Hindlimb muscle (tissue), 1 donor: ENCODE measurements at regions not wholly inside any gene's neighbourhood (a gene's known extent, or its start where the extent isn't known, plus 50 kb on each side); places are given as distances from the start of the nearest gene placed in this dataset.

ENCODE experiments used
- DNase-seq: peaks from one replicate; pipeline ENCODE4 v3.0.0-alpha.2; 2013

DNA sequence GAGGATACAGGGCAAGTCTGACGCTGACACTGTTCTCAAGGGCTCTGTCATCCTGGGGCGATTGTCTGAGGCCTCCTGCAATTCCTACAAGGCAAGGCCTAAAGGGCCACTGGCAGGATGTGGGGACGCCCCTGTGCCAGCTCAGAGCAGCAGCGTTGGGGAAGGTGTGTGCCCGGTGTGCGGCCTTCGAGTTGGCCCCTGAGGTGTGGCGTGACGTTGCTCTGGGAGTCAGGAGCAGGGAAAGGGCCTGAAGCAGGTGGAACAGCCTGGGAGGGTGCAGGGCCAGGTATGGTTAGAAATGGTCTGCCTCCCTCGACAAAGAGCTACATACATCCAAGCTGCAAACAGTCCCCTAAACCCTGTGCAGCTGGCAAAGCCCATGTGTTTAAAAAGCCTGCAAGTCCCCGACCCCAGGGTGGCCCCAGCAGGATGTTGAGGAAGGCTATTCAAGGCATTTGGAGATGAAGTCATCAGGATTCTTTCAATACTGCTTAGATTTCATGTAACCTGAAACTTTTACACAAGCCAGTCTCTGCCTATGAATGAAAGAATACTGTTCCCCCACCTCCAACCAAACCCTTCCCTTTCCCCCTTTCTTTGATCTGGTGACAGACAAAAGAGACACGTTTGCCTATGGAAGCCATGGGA is 142.5 kb upstream of the TNS3 start:
- DNase-seq = no peak

DNA sequence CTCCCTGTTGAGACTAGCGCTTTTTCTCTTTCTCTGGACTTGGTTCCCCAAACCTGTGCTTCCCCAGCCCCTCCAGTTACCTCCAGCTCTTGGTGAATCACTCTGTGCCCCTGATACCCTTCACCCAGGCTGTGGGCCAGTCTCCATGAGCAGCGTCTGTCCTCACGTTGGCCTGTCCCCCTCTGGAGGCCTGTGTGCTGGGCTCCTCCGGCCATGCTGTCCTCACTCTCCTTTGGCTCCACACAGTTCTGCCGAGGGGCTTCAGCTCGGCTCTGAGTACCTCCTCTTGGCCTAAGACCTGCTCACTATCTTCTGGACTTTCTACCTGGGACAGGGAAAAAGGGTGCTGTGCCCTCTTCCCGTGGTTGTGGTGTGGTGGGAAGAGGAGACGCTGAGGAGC is 140.2 kb upstream of the TNS3 start:
- DNase-seq = no peak

DNA sequence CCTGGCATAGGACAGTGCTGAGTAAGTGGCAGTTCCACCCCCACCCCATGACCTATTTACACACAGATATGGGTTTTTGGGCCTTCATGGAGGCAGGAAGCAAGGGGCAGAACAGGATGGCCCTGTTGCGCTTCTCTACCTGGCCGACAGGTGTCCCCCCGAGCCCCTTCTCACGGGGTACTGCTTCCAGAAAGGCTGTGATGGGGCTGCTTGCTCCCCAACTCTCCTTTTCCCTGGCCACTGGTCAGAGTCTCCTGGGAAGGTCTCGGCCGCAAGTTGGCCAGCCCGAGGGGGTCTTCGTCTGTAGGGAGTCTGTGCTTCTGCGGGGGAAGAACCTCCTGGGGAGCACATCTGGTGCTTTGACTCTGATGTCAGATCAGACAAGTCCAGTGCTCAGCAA is 139.8 kb upstream of the TNS3 start:
- DNase-seq = no peak

DNA sequence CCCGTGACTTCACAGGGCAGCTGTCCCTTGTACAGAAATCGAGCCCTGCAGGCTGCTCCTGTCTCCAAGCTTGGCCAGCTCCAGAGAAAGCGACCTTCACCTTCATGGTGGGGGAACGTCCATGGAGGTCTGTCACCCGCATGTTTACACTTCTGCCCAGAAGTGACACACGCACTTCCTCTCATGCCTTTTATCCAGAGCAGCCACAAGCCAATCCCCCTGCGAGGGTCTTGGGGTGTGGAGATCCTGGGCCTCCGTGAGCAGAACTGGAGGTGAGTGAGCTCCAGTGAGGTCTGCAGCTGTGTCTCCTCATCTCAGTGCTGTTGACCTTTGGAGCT is 139.0 kb upstream of the TNS3 start:
- DNase-seq = no peak

DNA sequence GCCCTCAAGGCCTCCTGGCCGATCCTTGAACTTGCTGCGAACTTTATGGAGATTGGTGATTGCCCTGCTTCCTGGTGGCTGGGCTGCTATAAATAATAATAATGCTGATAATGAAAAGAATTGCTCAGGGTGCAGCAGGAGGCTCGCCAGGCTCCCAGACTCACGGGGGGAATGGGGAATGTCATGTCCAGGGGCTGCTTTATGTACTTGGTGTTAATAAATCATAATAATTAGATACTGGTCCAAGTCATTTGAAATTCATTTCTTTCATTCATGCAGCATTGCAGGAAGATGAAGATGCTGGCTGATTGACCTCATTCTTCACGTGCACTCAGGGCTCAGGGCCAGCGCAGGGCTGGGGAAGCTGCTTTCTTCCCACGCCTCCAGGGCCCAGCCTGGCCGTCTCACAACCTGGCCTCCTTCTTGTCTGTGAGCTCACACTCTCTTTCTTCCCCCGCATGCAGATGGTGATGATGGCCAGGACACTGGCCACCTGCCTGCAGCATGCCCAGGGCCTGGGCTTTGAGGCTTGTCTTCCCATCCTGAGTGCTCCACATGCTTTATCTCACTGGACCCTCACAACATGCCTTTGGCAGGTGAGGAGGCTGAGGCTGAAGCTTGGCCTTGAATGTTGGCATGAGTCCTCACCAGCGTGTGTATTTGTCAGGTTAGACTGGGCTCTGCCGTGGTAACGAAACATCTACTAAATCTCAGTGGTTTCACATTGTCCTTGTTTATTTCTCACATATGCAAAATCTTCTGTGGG is 138.4 kb upstream of the TNS3 start:
- DNase-seq = peak; percentile 72

DNA sequence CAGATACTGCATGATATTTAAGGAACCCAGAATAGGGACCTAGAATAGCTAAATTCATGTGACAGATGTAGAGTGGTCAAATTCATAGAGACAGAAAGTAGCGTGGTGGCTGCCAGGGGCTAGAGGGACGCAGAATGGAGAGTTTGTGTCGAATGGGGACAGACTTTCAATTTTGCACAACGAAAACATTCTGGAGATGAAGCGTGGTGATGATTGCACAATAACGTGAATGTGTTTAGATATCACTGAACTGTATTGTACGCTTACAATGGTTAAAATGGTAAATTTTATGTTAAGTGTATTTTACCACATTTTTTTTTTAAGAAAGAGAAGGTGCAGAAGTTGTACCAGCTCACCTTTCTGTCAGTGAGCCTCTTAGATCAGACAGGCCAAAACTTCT is 137.8 kb upstream of the TNS3 start:
- DNase-seq = no peak

DNA sequence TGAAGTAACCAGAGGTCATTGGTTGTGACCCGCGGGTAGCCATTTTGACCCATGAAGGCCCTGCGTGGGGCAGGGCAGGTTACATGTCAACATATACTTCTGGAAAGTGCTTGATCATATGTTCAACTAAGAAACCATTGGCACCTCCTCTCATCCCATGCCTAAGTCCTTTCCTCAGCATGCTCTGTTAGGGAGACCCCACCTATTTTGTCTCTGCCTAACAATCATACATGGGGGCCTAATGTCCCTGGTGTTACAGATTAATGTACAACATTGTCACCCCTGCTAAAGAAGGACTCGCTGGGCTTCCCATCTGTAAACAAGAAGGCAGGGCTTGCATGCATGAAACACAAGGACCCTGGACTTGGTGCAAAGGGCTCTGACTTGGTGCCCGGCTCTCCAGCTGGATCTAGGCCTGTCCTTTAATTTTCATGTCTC is 133.7 kb upstream of the TNS3 start:
- DNase-seq = no peak

DNA sequence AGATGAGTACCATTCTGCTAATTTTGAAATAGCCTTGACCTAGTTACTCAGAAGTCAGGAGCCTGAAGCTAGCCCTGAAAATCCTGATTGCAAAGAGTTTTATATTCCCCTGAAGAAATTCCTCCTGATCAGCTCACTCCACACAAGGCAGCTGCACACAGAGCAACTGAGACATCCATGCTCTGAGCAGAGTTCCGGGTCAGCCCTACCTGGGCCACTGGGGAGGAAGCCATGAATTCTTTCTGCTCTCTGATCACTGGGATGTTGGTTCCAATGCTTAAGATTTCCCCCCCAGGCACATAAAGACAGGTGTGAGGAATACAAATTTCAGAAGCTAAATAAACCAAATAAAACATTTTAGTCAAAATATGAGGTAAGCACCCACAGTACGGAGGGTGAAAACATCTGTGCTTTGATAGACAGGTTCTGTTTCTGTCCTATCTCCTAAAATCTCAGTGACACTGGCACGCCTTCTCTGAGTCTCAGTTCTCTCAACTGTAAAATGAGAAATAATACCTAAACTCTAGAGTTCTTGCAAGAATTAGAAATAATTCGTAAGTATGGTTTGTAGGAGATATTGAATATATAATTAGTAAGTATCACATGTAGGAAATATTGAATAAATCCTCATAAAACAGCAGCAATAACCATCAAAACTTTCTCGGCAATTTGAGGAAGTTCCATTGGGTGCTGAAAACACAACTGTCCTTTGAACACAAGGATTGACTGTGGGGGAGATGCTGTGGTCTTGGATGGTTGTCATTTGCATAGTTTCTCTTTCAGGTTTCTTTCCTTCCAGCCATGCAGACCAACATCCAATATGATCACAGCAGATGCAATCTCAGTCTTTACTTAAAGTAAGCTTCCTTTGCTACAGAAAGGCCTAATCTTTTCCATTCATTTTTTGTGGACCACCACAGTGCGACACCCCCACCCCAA is 133.0 kb upstream of the TNS3 start:
- DNase-seq = no peak

DNA sequence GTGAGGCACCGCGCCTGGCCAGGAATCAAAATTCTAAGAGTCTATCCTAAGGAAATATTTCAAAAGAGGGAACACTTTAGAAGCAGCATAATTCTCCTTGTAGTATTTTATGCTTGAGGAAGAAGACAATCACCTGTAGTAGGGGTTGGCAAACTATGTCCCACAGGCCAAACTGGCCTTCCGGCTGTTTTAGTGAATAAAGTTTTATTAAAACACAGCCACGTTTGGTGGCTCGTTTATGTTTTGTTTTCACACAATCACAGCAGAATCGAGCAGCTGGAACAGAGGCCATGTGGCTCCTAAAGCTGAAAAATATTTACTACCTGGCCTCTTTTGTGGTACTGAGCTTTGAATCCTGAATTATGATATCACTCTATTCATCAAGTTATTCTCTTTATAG is 131.7 kb upstream of the TNS3 start:
- no peak for DNase-seq

DNA sequence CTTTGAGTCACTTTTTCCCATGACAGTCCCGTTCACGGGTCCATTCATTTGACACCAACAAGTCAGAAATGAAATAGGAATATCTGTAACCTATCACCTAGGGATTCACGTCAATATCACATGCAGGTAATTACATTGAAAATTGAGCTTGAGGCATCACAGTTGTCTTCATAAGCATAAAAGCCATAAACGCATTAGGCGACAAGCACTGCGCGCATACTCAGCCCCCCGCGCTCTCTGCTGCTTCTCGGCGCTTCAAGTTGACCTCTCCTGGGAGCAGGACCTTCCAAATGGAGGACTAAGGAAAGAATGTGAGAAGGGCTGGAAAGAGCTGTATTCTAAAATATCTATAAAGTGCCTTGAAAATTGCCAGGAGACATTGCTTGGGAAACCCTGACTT is 130.5 kb upstream of the TNS3 start:
- DNase-seq = no peak

DNA sequence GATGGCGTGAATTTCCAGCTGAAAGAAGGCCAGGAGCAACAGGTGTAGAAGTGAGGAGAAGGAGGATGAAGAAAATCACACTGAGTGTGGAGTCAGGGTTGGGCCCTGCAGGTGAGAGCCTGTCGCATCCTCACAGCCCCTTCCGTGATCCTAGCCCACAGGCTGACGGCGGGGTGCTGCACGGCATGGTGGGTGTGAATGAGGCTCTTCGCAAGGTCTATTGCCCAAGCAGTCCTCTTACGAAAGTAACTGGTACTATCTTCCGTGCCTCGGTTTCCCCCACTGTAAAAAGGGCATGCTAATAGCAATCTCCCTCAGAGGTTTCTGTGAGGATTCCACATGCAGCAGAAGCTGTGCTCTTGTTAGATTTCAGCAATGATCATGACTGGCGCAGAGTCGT is 129.9 kb upstream of the TNS3 start:
- no peak for DNase-seq

DNA sequence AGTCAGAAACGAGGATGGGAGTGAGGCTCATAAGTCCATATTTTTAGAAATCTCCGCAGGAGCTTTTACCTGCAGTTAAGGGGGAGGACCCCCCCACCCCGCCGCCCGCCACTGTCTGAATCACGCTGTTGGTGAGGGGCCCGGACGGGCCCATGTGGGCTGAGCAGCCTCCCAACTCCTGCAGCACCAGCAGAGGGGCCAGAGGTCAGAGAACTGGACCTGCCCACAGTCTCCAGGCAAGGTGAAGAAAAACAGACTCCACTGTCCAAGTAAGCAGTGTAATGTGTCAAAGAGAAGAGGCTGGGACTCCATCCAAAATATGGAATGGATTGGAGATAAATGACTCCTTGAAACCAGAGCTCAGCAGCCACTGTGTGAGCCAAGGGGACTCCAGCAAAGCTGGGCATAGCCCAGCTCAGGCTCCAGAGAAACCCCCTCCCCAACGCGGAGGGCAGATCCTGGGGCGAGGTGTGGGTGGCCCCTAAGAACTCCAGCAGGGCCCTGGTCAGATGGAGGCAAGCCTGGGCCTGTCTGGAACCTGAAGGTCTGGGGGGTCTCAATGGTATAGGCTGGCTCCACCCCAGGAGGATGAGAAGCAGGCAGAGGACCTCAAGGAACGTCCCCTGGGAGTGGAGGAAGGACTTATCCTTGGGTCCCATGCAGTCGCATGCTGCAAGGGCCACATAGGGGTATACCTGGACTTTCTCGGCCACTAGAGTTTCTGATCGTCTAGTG is 128.5 kb upstream of the TNS3 start:
- DNase-seq = no peak

DNA sequence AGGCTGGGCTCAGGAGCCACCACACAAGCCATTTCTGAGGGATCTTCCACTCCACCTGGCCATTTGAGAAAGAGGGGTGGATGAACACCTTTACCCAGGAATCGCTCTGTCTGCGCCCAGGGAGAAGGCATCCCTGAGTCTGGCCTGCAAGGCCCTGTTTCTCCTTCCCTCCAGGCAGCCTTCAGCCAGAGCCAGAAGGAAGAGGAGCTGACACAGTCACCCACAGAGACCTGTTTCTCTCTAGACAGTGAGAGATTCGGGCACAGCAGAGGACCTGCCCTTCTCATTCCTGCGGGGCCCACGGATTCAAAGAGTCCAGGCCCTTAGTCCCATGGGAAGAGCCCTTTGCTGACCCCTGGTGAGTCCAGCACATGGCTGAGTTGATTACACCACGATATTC is 127.5 kb upstream of the TNS3 start:
- no peak for DNase-seq

DNA sequence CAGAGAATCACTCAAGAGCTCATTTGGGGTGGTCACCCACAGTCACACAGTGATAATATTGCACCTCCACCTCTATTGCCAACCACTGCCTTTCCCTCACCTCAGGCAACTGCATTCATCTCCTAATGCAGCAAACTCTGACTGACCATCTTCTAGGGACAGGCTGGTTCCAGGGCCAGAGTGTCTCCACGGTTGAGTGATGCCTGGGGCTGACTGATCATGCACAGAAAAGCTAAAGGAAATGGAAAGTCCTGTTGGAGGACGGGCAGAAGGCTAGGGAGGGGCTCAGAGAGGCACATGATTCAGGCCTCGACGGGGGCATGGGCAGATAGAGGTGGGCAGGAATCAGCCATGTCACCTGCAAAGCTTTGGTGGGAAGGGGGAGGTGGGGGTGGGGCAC is 127.1 kb upstream of the TNS3 start:
- DNase-seq = no peak

DNA sequence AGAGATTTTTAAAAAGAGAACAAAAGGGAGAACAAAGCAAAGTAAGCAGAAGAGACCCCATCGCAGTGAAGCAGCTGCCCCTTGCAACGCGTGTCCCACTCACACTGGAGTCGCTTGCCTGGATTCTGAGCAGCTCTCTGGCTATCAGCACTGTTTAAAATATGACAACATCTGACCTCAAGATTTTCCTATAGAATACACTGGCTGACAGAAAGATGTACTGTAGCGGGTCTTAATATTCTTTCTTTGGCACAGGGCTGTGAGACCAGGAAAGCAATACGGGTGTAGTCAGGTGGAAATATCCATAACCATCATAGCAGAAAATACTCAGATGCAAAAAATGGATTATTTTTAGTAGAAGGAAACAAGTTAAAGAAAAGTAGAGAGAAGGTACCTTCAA is 125.7 kb upstream of the TNS3 start:
- DNase-seq = no peak

DNA sequence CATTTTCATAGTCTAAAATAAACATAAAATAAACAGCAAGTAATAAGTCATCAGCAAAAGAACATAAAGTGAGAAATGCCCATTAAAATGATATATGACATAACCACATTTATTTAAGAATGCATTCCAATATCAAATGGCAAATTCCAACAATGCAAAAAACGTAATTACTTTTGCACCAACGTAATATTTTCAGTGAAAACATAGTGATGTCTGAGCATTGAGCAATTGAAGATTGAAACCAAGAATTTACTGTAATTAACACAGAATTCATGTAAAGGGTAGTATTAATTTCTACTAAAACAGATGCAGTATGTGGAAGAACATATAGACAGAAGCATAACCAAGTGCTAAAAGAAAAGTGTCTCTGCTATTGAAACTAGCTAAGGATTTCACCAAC is 123.0 kb upstream of the TNS3 start:
- no peak for DNase-seq

DNA sequence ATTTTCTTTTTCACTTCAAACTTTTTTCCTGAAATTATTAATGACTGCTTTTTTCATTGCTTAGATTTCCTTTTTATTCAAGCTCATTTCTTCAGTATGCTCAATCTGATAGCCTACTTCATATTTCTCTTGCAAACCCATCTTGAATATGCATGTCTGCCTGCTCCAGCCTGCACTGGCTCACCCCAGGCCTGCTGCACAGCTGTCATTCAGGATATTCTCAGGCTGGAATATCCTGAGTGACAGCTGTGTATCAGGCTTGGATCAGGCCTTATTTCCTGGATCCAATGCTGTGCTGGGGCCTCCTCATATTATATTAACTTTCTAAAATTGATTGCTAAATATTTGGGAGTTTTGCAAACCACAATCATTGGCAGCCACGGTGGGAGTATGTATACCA is 120.2 kb upstream of the TNS3 start:
- DNase-seq = no peak

DNA sequence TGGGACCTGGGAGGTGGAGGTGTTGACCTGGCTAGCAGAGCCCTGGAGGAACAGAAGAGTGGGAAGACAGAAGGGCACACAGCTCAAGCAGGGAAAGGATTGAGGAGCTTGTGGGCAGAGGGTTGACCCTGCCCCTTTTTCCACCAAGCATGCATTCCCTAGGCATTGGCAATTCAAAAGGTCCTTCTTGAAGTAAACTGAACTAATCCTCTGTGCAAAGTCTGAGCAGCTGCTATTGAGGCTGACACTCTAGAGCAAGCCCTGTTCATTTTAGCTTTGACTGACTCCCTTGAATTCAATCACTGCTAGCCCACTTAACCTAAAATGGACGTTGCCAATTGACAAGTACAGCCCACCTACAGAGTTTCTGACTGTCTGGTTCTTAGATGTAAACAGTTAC is 116.5 kb upstream of the TNS3 start:
- DNase-seq = no peak

DNA sequence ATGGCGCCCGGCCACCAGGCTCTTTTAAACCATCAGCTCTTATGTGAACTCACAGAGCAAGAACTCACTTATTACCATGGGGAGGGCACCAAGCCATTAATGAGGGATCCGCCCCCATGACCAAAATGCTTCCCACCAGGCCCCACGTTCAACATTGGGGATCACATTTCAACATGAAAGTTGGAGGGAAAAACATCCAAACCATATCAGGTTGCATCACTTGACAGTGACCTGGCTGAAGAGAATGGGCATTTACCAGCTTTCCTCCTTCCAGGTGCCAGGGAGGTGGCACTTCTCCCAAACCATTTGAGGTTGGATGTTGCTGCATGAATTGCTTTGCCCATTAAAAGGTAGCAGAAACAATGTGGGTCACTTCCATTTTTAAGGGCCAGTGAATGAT is 115.6 kb upstream of the TNS3 start:
- DNase-seq = no peak

DNA sequence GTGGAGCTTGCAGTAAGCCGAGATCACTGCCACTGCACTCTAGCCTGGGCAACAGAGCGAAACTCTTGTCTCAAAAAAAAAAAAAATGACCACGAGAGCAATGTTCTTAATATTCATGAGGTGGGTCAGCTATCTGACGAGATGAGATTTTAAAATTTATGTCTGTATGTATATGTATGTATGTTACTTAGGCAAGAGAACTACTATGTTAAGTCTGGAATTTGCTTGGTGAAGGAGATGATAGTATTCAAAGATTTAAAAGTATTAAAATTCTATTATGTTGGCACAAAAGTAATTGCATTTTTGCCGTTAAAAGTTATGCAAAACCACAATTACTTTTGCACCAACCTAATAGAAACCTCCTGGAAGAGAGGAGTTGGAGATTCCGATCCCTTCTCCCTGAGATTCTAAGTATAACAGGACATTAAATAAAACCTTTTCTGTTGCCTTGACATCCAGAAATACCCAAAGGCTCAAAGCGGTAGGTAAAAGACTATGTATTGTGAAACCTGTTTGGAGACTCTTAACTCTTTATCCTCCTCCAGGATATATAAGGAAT is 114.3 kb upstream of the TNS3 start:
- DNase-seq = no peak

DNA sequence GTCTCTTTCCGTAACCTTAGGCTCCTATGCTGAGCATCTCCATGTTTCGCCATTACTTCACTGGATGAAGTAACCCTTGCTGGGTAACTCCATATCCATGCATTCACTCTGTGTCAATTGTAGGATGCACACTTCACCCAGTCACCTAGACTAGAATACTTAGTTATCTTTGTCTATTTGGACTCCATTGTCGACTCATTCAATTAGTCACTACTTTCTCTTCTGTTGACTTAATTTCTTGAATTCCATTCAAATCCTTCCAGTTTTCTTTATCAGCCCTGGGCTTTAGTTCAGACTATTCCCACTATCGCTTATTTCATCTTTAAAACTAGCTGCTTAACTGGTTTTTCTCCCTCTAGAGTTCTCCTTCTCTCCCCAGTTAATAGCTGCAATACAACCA is 111.3 kb upstream of the TNS3 start:
- no peak for DNase-seq

DNA sequence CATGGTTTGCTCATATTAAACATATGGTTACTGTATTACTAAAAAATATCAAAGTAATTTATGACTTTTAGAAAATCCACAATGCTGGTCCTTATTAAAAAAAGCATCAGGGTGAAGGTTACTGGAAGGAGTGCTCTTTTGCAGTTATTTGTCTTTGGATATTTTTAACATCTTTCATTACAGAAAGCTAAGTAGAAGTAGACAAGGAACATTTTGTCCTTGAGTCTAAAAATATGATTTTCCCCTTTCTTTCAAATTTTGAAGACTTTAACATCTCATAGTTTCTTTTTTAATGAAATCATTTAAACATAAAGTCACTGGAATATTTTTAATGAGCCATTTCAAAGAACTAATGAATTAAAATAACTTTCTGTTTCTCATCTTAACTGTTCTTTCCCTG is 110.1 kb upstream of the TNS3 start:
- DNase-seq = no peak
